NB4 (cell line): ENCODE measurements at regions not wholly inside any gene's neighbourhood (a gene's known extent, or its start where the extent isn't known, plus 50 kb on each side); places are given as distances from the start of the nearest gene placed in this dataset.

ENCODE experiments used
- MAX ChIP-seq: IDR thresholded peaks from 2 replicates; pipeline ENCODE4 v1.6.1; 2011; ENCODE audit warnings: low read depth, low read length
- POLR2A ChIP-seq: IDR thresholded peaks from 2 replicates; pipeline ENCODE4 v1.6.1; 2011; ENCODE audit warnings: mild to moderate bottlenecking; ENCODE audit not compliant: insufficient read length; ENCODE audit errors: extremely low read depth
- TF ChIP-seq, protein P1 (sequence below): IDR thresholded peaks from one replicate; pipeline ENCODE4 v1.5.1; 2012; ENCODE audit warnings: low read depth, low read length

GRCh38 chr5:158172005-158172404 lies 313.1 kb upstream of the CLINT1 start:
- TF ChIP-seq, protein P1, sequence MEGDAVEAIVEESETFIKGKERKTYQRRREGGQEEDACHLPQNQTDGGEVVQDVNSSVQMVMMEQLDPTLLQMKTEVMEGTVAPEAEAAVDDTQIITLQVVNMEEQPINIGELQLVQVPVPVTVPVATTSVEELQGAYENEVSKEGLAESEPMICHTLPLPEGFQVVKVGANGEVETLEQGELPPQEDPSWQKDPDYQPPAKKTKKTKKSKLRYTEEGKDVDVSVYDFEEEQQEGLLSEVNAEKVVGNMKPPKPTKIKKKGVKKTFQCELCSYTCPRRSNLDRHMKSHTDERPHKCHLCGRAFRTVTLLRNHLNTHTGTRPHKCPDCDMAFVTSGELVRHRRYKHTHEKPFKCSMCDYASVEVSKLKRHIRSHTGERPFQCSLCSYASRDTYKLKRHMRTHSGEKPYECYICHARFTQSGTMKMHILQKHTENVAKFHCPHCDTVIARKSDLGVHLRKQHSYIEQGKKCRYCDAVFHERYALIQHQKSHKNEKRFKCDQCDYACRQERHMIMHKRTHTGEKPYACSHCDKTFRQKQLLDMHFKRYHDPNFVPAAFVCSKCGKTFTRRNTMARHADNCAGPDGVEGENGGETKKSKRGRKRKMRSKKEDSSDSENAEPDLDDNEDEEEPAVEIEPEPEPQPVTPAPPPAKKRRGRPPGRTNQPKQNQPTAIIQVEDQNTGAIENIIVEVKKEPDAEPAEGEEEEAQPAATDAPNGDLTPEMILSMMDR, result no peak
- TF ChIP-seq POLR2A, result no peak
- TF ChIP-seq MAX, result no peak
